IPS-NIHi7 (cell line): ENCODE measurements at regions not wholly inside any gene's neighbourhood (a gene's known extent, or its start where the extent isn't known, plus 50 kb on each side); places are given as distances from the start of the nearest gene placed in this dataset.
"Not testable (repeated sequence)": the region's sequence is repeated elsewhere in the genome, so short reads cannot be mapped to it uniquely, and the experiment has no call there.

ENCODE experiments used
- DNase-seq: peaks from one replicate; pipeline ENCODE4 v3.0.0; 2012; ENCODE audit warnings: mixed read lengths; ENCODE audit errors: extremely low spot score

DNA sequence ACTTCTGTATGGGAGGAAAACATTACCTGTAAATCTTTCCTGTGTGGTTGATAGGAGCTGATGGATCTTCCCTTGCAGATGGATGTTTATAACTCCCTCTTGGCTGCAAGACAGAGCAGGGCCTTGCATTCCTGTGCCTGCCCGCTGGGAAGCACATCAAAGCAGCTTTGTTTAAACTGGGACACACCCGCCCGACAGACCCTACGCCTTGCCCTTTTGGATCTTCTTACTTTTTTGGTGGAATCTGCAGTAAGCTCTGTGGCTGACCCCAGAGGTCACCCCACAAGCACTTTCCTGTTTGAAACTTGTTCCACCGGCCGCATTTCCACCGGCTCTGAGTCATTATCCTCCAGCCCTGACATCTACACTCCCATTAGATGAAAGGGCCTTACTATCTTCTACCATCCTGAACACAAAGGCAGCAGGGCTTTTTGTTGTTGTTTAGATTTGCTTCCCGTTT, 244.1 kb upstream of the STT3B start:
- peak; percentile 62 for DNase-seq

GRCh38 chr3:31289584-31289983, 243.1 kb upstream of the STT3B start:
- no peak for DNase-seq

DNA sequence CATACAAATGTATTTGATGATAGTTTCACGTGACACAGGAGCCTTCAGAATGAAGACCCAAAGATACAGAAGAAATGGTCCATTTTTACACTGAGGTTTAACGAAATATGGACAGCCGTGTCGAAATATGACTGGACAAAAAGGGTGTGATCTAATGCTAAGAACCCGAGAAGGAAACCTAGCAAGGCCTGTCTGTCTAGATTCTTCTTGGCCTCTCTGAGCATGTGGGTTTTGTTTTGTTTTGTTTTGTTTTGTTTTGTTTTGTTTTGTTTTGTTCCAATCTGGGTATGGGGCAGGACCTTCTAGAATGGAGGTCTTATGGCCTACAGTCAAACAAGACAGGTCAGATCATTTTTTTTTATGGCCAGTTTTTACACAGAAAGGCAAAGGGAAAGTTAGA, 242.7 kb upstream of the STT3B start:
- DNase-seq: no peak

- no peak for DNase-seq
Measured at GRCh38 chr3:31291818-31292217, 240.9 kb upstream of the STT3B start.

GRCh38 chr3:31294430-31295149, 238.1 kb upstream of the STT3B start:
- no peak for DNase-seq

- no peak for DNase-seq
Measured at GRCh38 chr3:31295150-31295765, 237.5 kb upstream of the STT3B start.

- DNase-seq: no peak
Measured at GRCh38 chr3:31297726-31298298, 234.9 kb upstream of the STT3B start.

- no peak for DNase-seq
Measured at GRCh38 chr3:31300456-31301443, 232.0 kb upstream of the STT3B start.

GRCh38 chr3:31302343-31302742, 230.4 kb upstream of the STT3B start:
- no peak for DNase-seq

GRCh38 chr3:31305340-31305739, 227.4 kb upstream of the STT3B start:
- DNase-seq: no peak

DNA sequence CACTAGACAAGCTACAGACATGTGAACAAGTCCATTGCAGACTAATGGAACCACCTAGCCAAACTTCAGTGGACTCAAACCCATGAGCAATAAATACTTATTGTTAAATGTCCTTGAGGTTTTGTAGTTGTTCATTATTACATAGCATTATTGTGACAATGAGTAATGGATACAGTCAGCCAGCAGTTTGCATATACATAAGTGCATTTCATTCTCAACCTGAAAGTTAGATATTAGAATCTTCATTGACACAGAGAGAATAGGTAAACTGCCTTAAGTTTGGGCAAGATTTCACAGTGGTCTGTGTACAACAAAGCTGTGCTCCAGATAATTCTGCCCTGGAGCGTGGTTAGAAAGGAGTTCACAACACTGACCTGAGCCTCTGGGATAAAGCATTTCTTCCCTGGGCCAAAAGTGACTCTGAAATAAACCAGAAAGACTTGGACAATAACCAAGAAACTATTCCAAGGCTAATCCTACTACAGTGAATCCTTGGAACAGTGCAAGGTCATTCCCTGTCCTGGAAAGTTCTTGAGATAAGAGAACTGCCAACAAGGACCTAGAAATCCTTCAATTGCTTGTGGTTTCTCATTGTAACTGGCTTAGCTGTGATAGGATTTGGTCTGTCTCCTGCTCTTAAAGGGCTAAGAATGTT, 225.5 kb upstream of the STT3B start:
- no peak for DNase-seq

- DNase-seq: no peak
Measured at GRCh38 chr3:31311559-31311958, 221.2 kb upstream of the STT3B start.

GRCh38 chr3:31312400-31312799, 220.3 kb upstream of the STT3B start:
- no peak for DNase-seq

GRCh38 chr3:31314258-31314657, 218.5 kb upstream of the STT3B start:
- no peak for DNase-seq

- no peak for DNase-seq
Measured at GRCh38 chr3:31319332-31319731, 213.4 kb upstream of the STT3B start.

GRCh38 chr3:31321620-31322019, 211.1 kb upstream of the STT3B start:
- DNase-seq: no peak

GRCh38 chr3:31322460-31322859, 210.3 kb upstream of the STT3B start:
- DNase-seq: no peak

DNA sequence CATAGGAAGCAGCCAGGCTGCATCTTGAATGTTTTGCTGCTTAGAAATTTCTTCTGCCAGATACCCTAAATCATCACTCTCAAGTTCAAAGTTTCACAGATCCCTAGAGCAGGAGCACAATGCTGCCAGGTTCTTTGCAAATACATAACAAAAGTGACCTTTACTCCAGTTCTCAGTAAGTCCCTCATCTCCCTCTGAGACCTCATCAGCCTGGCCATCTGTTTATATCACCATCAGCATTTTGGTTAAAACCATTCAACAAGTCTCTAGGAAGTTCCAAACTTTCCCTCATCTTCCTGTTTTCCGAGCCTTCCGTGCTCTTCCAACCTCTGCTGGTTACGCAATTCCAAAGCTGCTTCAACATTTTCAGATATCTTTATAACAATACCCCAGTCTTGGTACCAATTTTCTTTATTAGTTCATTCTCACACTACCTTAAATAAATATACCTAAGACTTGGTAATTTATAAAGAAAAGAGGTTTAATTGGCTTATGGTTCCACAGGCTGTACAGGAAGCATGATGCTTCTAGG, 204.8 kb upstream of the STT3B start:
- DNase-seq: not testable (repeated sequence)

GRCh38 chr3:31331278-31331677, 201.4 kb upstream of the STT3B start:
- DNase-seq: no peak

- DNase-seq: peak; percentile 67
Measured at GRCh38 chr3:31341130-31341529, 191.6 kb upstream of the STT3B start.

- DNase-seq: no peak
Measured at GRCh38 chr3:31343075-31343474, 189.7 kb upstream of the STT3B start.
